H9 (cell line): ENCODE measurements at regions not wholly inside any gene's neighbourhood (a gene's known extent, or its start where the extent isn't known, plus 50 kb on each side); places are given as distances from the start of the nearest gene placed in this dataset.

Experiments
- DNase-seq: peaks from one replicate; pipeline ENCODE4 v3.0.0-alpha.2; 2017
- H2AFZ ChIP-seq: one replicate; pipeline ENCODE4 v1.6.1; 2013; ENCODE audit warnings: mild to moderate bottlenecking, low read length, control low read depth, moderate library complexity
- H2AK5ac ChIP-seq: 2 replicates; pipeline ENCODE4 v1.6.1; 2013; ENCODE audit warnings: low read length, control low read depth, mixed read lengths; ENCODE audit not compliant: insufficient read length
- H2BK120ac ChIP-seq: one replicate; pipeline ENCODE4 v1.6.1; 2013; ENCODE audit warnings: low read depth, mild to moderate bottlenecking, low read length, control low read depth, inconsistent platforms; ENCODE audit not compliant: poor library complexity, severe bottlenecking
- H2BK12ac ChIP-seq: 2 replicates; pipeline ENCODE4 v1.6.1; 2013; ENCODE audit warnings: low read length, control low read depth, mixed read lengths, low read depth; ENCODE audit not compliant: insufficient read length
- H2BK15ac ChIP-seq: 2 replicates; pipeline ENCODE4 v1.6.1; 2013; ENCODE audit warnings: low read depth, low read length, control low read depth
- H2BK20ac ChIP-seq: one replicate; pipeline ENCODE4 v1.6.1; 2013; ENCODE audit warnings: low read depth, mild to moderate bottlenecking, low read length, control low read depth, inconsistent platforms; ENCODE audit not compliant: poor library complexity, severe bottlenecking
- H2BK5ac ChIP-seq: 2 replicates; pipeline ENCODE4 v1.6.1; 2013; ENCODE audit warnings: low read length, control low read depth, mixed read lengths; ENCODE audit not compliant: insufficient read length
- H3K14ac ChIP-seq: 2 replicates; pipeline ENCODE4 v1.6.1; 2013; ENCODE audit warnings: low read length, control low read depth; ENCODE audit not compliant: insufficient read depth
- H3K18ac ChIP-seq: 2 replicates; pipeline ENCODE4 v1.6.1; 2013; ENCODE audit warnings: low read depth, mild to moderate bottlenecking, mixed read lengths, low read length, control low read depth; ENCODE audit not compliant: insufficient read length
- H3K23ac ChIP-seq: 2 replicates; pipeline ENCODE4 v1.6.1; 2013; ENCODE audit warnings: low read length, control low read depth, mixed read lengths, low read depth; ENCODE audit not compliant: insufficient read length
- H3K23me2 ChIP-seq: 2 replicates; pipeline ENCODE4 v1.6.1; 2013; ENCODE audit warnings: low read depth, mild to moderate bottlenecking, mixed read lengths, low read length, control low read depth; ENCODE audit not compliant: insufficient read length, poor library complexity, severe bottlenecking
- H3K27ac ChIP-seq: 2 replicates; pipeline ENCODE4 v1.5.1; 2013; ENCODE audit warnings: low read length, control low read depth, mixed read lengths, low read depth; ENCODE audit not compliant: insufficient read length
- H3K27me3 ChIP-seq: 2 replicates; pipeline ENCODE4 v1.6.1; 2013; ENCODE audit warnings: low read length, control low read depth, inconsistent platforms; ENCODE audit not compliant: insufficient read depth
- H3K4ac ChIP-seq: 2 replicates; pipeline ENCODE4 v1.6.1; 2013; ENCODE audit warnings: low read depth, mild to moderate bottlenecking, control low read depth, inconsistent platforms, low read length, moderate library complexity
- H3K4me1 ChIP-seq: 2 replicates; pipeline ENCODE4 v1.6.1; 2013; ENCODE audit warnings: low read length, control low read depth, inconsistent platforms; ENCODE audit not compliant: insufficient read depth
- H3K4me2 ChIP-seq: 2 replicates; pipeline ENCODE4 v1.6.1; 2013; ENCODE audit warnings: low read length, control low read depth, mixed read lengths; ENCODE audit not compliant: insufficient read length, insufficient read depth
- H3K56ac ChIP-seq: 2 replicates; pipeline ENCODE4 v1.6.1; 2013; ENCODE audit warnings: low read depth, mild to moderate bottlenecking, mixed read lengths, low read length, control low read depth; ENCODE audit not compliant: insufficient read length
- H3K79me1 ChIP-seq: 2 replicates; pipeline ENCODE4 v1.6.1; 2013; ENCODE audit warnings: low read depth, mild to moderate bottlenecking, moderate library complexity, low read length, control low read depth, inconsistent platforms; ENCODE audit not compliant: insufficient read depth, poor library complexity, severe bottlenecking
- H3K79me2 ChIP-seq: 2 replicates; pipeline ENCODE4 v1.6.1; 2013; ENCODE audit warnings: low read length, control low read depth, inconsistent platforms; ENCODE audit not compliant: insufficient read depth
- H3K9ac ChIP-seq: 2 replicates; pipeline ENCODE4 v1.6.1; 2013; ENCODE audit warnings: low read length, control low read depth, mixed read lengths; ENCODE audit not compliant: insufficient read length; ENCODE audit errors: extremely low read depth
- H3K9me3 ChIP-seq: one replicate; pipeline ENCODE4 v1.6.1; 2013; ENCODE audit warnings: low read depth, low read length, inconsistent platforms; ENCODE audit not compliant: control insufficient read depth
- H3T11ph ChIP-seq: one replicate; pipeline ENCODE4 v1.6.1; 2013; ENCODE audit warnings: mild to moderate bottlenecking, low read length, control low read depth, inconsistent platforms
- H4K20me1 ChIP-seq: one replicate; pipeline ENCODE4 v1.6.1; 2013; ENCODE audit not compliant: control insufficient read depth, insufficient read length, insufficient read depth
- H4K5ac ChIP-seq: 2 replicates; pipeline ENCODE4 v1.6.1; 2013; ENCODE audit warnings: low read depth, mild to moderate bottlenecking, mixed read lengths, low read length, control low read depth; ENCODE audit not compliant: insufficient read length
- H4K8ac ChIP-seq: replicated peaks from 2 replicates; pipeline ENCODE4 v1.6.1; 2013; ENCODE audit warnings: low read length, control low read depth, mixed read lengths, low read depth; ENCODE audit not compliant: insufficient read length
- H4K91ac ChIP-seq: 2 replicates; pipeline ENCODE4 v1.6.1; 2013; ENCODE audit warnings: low read depth, mild to moderate bottlenecking, moderate library complexity, mixed read lengths, low read length, control low read depth; ENCODE audit not compliant: insufficient read length
- H3K27ac Mint-ChIP-seq, 3 experiments: 2 replicates in 2 of 3; 3 replicates in 1 of 3; pipeline ENCODE4 v1.8.0; 2020 to 2021; ENCODE audit warnings: mixed read lengths in 3 of 3, mild to moderate bottlenecking in 1 of 3, moderate library complexity in 1 of 3
- H3K27me3 Mint-ChIP-seq: 2 replicates; pipeline ENCODE4 v1.8.0; 2021; ENCODE audit warnings: low read depth, mild to moderate bottlenecking, moderate library complexity, mixed read lengths
- H3K36me3 Mint-ChIP-seq, 3 experiments: 2 replicates in 2 of 3; 3 replicates in 1 of 3; pipeline ENCODE4 v1.8.0; 2020 to 2021; ENCODE audit warnings: low read depth in 3 of 3, mixed read lengths in 3 of 3; ENCODE audit not compliant: insufficient read depth in 1 of 3
- H3K4me1 Mint-ChIP-seq, 2 experiments: 2 replicates each; pipeline ENCODE4 v1.8.0; 2020; ENCODE audit warnings: mixed read lengths in 2 of 2
- H3K4me3 Mint-ChIP-seq, 2 experiments: 2 replicates in 1 of 2; 3 replicates in 1 of 2; pipeline ENCODE4 v1.8.0; 2020 to 2021; ENCODE audit warnings: mild to moderate bottlenecking in 2 of 2, mixed read lengths in 2 of 2, moderate library complexity in 1 of 2
- H3K9me3 Mint-ChIP-seq, 2 experiments: 2 replicates in 1 of 2; 3 replicates in 1 of 2; pipeline ENCODE4 v1.8.0; 2020; ENCODE audit warnings: mild to moderate bottlenecking in 2 of 2, mixed read lengths in 2 of 2, moderate library complexity in 1 of 2
- WGBS: extraction: QIAGEN DNeasy Blood & Tissue Kit; methylation state at CpG from one replicate; pipeline ENCODE4 v1.1.7; 2013; ENCODE audit warnings: missing lambda C conversion rate, low lambda C conversion rate, mixed read lengths; ENCODE audit not compliant: insufficient read length; ENCODE audit errors: extremely low coverage; 5-methylcytosine and 5-hydroxymethylcytosine counted together
- TF ChIP-seq, protein P1 (sequence below): fragments of 200-600 bp; sonication (generic); conservative IDR thresholded peaks from 3 replicates; pipeline ENCODE4 v1.8.0; 2021; ENCODE audit warnings: antibody characterized with exemption, mild to moderate bottlenecking

DNA sequence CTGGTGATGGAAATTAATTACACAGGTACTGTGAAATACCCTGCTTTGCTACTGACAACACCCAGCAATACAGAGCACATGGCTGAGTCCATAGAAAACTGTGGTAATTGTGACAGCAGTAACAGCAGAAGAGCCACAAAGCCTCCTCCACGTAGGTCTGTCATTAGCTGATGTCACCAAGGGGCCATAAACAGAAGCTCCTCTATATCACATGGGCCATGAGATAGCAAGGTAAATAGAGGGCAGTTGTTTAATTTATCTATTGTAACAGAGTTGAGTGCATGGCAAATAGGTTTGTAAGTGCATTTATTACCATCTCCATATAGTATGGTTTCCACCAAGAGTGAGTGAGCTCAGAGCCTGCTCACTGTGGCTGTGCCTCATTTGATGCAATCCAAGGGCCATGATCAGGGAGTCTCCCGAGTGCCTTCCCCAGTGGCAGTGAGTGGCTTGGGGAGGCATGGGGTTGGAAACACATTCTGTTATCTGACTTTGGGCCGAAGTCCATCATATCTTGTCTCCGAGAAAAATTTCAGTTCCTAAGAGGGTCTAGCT lies 281.2 kb downstream of the SKAP2 start:
- H3K23me2 ChIP-seq: no peaks in the 10 kb centered on the region
- TF ChIP-seq, protein P1, sequence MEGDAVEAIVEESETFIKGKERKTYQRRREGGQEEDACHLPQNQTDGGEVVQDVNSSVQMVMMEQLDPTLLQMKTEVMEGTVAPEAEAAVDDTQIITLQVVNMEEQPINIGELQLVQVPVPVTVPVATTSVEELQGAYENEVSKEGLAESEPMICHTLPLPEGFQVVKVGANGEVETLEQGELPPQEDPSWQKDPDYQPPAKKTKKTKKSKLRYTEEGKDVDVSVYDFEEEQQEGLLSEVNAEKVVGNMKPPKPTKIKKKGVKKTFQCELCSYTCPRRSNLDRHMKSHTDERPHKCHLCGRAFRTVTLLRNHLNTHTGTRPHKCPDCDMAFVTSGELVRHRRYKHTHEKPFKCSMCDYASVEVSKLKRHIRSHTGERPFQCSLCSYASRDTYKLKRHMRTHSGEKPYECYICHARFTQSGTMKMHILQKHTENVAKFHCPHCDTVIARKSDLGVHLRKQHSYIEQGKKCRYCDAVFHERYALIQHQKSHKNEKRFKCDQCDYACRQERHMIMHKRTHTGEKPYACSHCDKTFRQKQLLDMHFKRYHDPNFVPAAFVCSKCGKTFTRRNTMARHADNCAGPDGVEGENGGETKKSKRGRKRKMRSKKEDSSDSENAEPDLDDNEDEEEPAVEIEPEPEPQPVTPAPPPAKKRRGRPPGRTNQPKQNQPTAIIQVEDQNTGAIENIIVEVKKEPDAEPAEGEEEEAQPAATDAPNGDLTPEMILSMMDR: no peak
- no peak overlapping the region for H2AFZ ChIP-seq
- H4K5ac ChIP-seq: no peak overlapping the region
- no peak overlapping the region for H3K4me3 Mint-ChIP-seq
- H3K56ac ChIP-seq: no peak overlapping the region
- no peaks in the 10 kb centered on the region; a peak in 1 of 5 replicates for H3K9me3 Mint-ChIP-seq
- H3K4me1 ChIP-seq: no peaks in the 10 kb centered on the region; the same call in 1 of the 2 replicates
- H4K8ac ChIP-seq: no peak overlapping the region
- H3T11ph ChIP-seq: no peak overlapping the region
- H4K91ac ChIP-seq: no peak overlapping the region
- no peaks in the 10 kb centered on the region for H3K36me3 Mint-ChIP-seq
- H3K23ac ChIP-seq: no peak overlapping the region
- no peak overlapping the region for H3K27ac ChIP-seq
- no peaks in the 10 kb centered on the region for H3K79me1 ChIP-seq
- H2BK20ac ChIP-seq: no peak overlapping the region
- DNase-seq: no peak
- no peak overlapping the region for H2BK15ac ChIP-seq
- no peaks in the 10 kb centered on the region for H3K9me3 ChIP-seq
- H2BK12ac ChIP-seq: no peak overlapping the region
- H3K27ac Mint-ChIP-seq: no peak overlapping the region
- no peak overlapping the region for H2AK5ac ChIP-seq
- H3K4me1 Mint-ChIP-seq: peaks cover 10 to 11% of the 10 kb centered on the region in 2 experiments
- no peak overlapping the region for H3K4me2 ChIP-seq
- H2BK120ac ChIP-seq: no peak overlapping the region
- H3K14ac ChIP-seq: no peak overlapping the region
- H3K27me3 ChIP-seq: no peaks in the 10 kb centered on the region
- no peak overlapping the region for H2BK5ac ChIP-seq
- peaks cover 16% of the 10 kb centered on the region for H3K27me3 Mint-ChIP-seq
- H3K4ac ChIP-seq: no peak overlapping the region
- H3K79me2 ChIP-seq: no peaks in the 10 kb centered on the region
- H4K20me1 ChIP-seq: no peaks in the 10 kb centered on the region
- no peak overlapping the region for H3K18ac ChIP-seq
- WGBS: no CpG with 5 or more reads among the region's 4 CpGs
- H3K9ac ChIP-seq: no peak overlapping the region
